ENCODE measurements at regions not wholly inside any gene's neighbourhood (a gene's known extent, or its start where the extent isn't known, plus 50 kb on each side); places are given as distances from the start of the nearest gene placed in this dataset.

DNA sequence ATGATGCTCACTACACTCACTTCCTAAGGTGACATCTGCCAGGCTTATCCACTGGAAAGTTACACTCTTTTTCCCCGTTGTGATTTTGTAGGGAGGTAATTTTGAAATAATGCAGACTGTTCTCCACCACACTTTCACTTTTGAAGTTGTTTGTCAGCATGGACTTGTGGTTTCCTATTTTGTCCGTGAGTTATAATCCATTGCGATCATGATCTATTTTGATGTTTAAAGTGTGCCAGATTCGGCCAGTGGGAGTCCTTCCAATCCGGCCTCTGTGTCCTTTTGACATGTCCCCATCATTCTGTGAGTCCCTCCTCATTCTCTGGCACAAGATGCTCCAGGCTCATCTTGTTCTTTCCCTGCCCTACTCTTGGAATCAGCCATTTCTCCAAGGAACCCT lies 211.3 kb upstream of the KLF4 start:
- CTCF ChIA-PET = no interaction called here

DNA sequence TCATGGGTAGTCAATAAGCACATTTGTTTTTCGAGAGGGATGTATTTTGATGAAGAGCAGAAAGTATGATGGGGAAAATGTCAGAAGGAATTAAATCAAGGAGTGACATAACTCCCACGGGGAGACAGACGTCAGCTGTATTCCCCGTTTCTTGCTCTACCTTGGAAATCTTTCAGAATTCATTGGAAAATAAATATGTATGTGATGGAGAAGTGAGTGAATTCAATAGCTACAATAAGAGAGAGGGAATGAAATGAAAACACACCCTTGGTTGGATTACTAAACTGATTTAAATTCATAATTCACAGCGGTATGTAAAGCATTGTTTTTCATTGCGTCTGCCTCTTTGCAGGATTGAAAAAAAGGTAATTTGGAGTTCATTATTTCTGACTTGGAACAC lies 209.7 kb upstream of the KLF4 start:
- no peak overlapping the region for H3K27ac Mint-ChIP-seq
- 93% methylated on average over 3 of the region's 6 CpGs for WGBS (ENCODE audit: insufficient coverage)
- ChIA-PET POLR2A (no interaction called here), CTCF (no interaction called here)
- H3K36me3 Mint-ChIP-seq = no peaks in the 10 kb centered on the region
- H3K27me3 ChIP-seq (replicated peaks in 1 of 2; ENCODE audit: control insufficient read depth in 2 of 2, extremely low read depth in 1 of 2, insufficient read depth in 2 of 2, low read length in 1 of 2) = peaks cover 0 to 2% of the 10 kb centered on the region in 2 experiments
- no peaks in the 10 kb centered on the region for H3K36me3 ChIP-seq (ENCODE audit: control insufficient read depth in 2 of 2, extremely low read depth in 1 of 2, insufficient read depth in 1 of 2, low read length in 1 of 2)
- DNase-seq (no peak), ATAC-seq (replicated peaks in 1 of 4) (no peak)
- H3K4me1 Mint-ChIP-seq = no peaks in the 10 kb centered on the region
- no peak overlapping the region for H3K4me3 ChIP-seq (ENCODE audit: control insufficient read depth in 1 of 2, extremely low read depth in 1 of 2, low read length in 1 of 2)
- H3K9me3 ChIP-seq = no peaks in the 10 kb centered on the region
- H3K4me3 Mint-ChIP-seq = no peak overlapping the region
- no peaks in the 10 kb centered on the region for H3K4me1 ChIP-seq (ENCODE audit: control insufficient read depth in 1 of 2, extremely low read depth in 1 of 2, insufficient read depth in 2 of 2, low read length in 2 of 2)
- H3K27ac ChIP-seq (ENCODE audit: low read length) = no peak overlapping the region
- H3K9me3 Mint-ChIP-seq = peaks cover 3 to 20% (median 7%) of the 10 kb centered on the region in 3 donors
- H3K27me3 Mint-ChIP-seq = peaks cover 0 to 8% of the 10 kb centered on the region in 2 donors

More for the DNA sequence above, 211.3 kb upstream of the KLF4 start:
- Mint-ChIP-seq H3K36me3 (no peaks in the 10 kb centered on the region), H3K27me3 (peaks cover 0 to 8% of the 10 kb centered on the region in 2 donors), H3K4me3 (no peak overlapping the region), H3K4me1 (no peaks in the 10 kb centered on the region), H3K27ac (no peak overlapping the region), H3K9me3 (peaks cover 3 to 20% (median 7%) of the 10 kb centered on the region in 3 donors)
- DNase-seq = no peak
- Histone ChIP-seq H3K27me3 (replicated peaks in 1 of 2; ENCODE audit: control insufficient read depth in 2 of 2, extremely low read depth in 1 of 2, insufficient read depth in 2 of 2, low read length in 1 of 2) (peaks cover 0 to 2% of the 10 kb centered on the region in 2 experiments), H3K9me3 (no peaks in the 10 kb centered on the region), H3K36me3 (ENCODE audit: control insufficient read depth in 2 of 2, extremely low read depth in 1 of 2, insufficient read depth in 1 of 2, low read length in 1 of 2) (no peaks in the 10 kb centered on the region), H3K27ac (ENCODE audit: low read length) (no peak overlapping the region), H3K4me1 (ENCODE audit: control insufficient read depth in 1 of 2, extremely low read depth in 1 of 2, insufficient read depth in 2 of 2, low read length in 2 of 2) (no peaks in the 10 kb centered on the region), H3K4me3 (ENCODE audit: control insufficient read depth in 1 of 2, extremely low read depth in 1 of 2, low read length in 1 of 2) (no peak overlapping the region)
- 0% methylated on average over 2 of the region's 5 CpGs for WGBS (ENCODE audit: insufficient coverage)
- POLR2A ChIA-PET = no interaction called here
- no peak for ATAC-seq (replicated peaks in 1 of 4)

DNA sequence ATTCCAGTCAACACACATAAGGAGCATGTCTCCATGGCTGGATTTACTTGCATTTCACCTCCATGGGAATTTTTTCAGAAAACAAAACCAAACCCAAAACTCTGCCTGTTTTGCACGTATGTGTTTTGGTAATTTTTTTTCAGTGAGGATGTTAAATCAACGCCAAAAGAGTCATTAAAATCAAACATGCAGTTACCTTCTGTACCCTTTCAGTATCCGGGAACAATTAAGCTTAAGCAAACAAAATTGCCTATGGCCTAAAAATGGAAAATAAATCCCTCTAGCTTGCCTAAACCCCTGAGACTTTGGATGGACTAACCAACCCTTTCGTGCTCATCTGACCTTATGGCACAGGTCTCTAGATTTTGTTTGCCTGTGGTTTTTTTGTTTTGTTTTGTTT lies 209.2 kb upstream of the KLF4 start:
- H3K27ac Mint-ChIP-seq = no peak overlapping the region
- H3K9me3 Mint-ChIP-seq = peaks cover 3 to 18% (median 6%) of the 10 kb centered on the region in 3 donors
- H3K4me3 Mint-ChIP-seq = no peak overlapping the region
- no peaks in the 10 kb centered on the region for H3K4me1 Mint-ChIP-seq
- Histone ChIP-seq H3K27me3 (replicated peaks in 1 of 2; ENCODE audit: control insufficient read depth in 2 of 2, extremely low read depth in 1 of 2, insufficient read depth in 2 of 2, low read length in 1 of 2) (peaks cover 0 to 2% of the 10 kb centered on the region in 2 experiments), H3K4me1 (ENCODE audit: control insufficient read depth in 1 of 2, extremely low read depth in 1 of 2, insufficient read depth in 2 of 2, low read length in 2 of 2) (no peaks in the 10 kb centered on the region), H3K36me3 (ENCODE audit: control insufficient read depth in 2 of 2, extremely low read depth in 1 of 2, insufficient read depth in 1 of 2, low read length in 1 of 2) (no peaks in the 10 kb centered on the region), H3K27ac (ENCODE audit: low read length) (no peak overlapping the region), H3K9me3 (no peaks in the 10 kb centered on the region), H3K4me3 (ENCODE audit: control insufficient read depth in 1 of 2, extremely low read depth in 1 of 2, low read length in 1 of 2) (no peak overlapping the region)
- POLR2A ChIA-PET = no interaction called here
- no peaks in the 10 kb centered on the region for H3K36me3 Mint-ChIP-seq
- CTCF ChIA-PET = no interaction called here
- WGBS (ENCODE audit: insufficient coverage) = 80% methylated on average over 1 of the region's 4 CpGs
- DNase-seq (no peak), ATAC-seq (replicated peaks in 1 of 4) (no peak)
- H3K27me3 Mint-ChIP-seq = peaks cover 0 to 8% of the 10 kb centered on the region in 2 donors

DNA sequence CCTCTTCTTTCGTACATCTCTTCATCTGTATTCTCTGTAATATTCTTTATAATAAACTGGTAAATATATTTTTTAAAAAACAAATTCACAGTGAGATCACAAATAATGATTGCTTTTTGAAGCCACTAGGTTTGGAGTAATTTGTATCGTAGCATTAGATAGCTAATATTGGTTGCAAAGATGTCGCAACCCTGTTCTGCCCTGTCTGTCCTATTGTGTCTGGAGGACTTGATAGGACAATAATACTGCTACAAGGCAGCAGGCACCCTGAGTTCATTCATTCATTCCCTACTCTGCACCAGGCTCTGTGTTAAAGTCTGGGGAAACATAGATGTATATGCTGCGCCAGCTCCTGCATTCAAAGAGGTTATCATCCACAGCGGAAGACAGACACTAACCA lies 206.7 kb upstream of the KLF4 start:
- Histone ChIP-seq H3K36me3 (ENCODE audit: control insufficient read depth in 2 of 2, extremely low read depth in 1 of 2, insufficient read depth in 1 of 2, low read length in 1 of 2) (no peaks in the 10 kb centered on the region), H3K27ac (ENCODE audit: low read length) (no peak overlapping the region), H3K9me3 (no peaks in the 10 kb centered on the region), H3K4me1 (ENCODE audit: control insufficient read depth in 1 of 2, extremely low read depth in 1 of 2, insufficient read depth in 2 of 2, low read length in 2 of 2) (no peaks in the 10 kb centered on the region), H3K4me3 (ENCODE audit: control insufficient read depth in 1 of 2, extremely low read depth in 1 of 2, low read length in 1 of 2) (no peak overlapping the region), H3K27me3 (replicated peaks in 1 of 2; ENCODE audit: control insufficient read depth in 2 of 2, extremely low read depth in 1 of 2, insufficient read depth in 2 of 2, low read length in 1 of 2) (no peaks in the 10 kb centered on the region)
- peaks cover 0 to 9% (median 0%) of the 10 kb centered on the region in 3 donors for H3K9me3 Mint-ChIP-seq
- H3K36me3 Mint-ChIP-seq = no peaks in the 10 kb centered on the region
- H3K27me3 Mint-ChIP-seq = peaks cover 0 to 4% of the 10 kb centered on the region in 2 donors
- DNase-seq (no peak), ATAC-seq (replicated peaks in 1 of 4) (no peak)
- 67% methylated on average over 1 of the region's 5 CpGs for WGBS (ENCODE audit: insufficient coverage)
- CTCF ChIA-PET = no interaction called here
- H3K4me1 Mint-ChIP-seq = no peaks in the 10 kb centered on the region
- no peak overlapping the region for H3K27ac Mint-ChIP-seq
- POLR2A ChIA-PET = no interaction called here
- H3K4me3 Mint-ChIP-seq = no peak overlapping the region

DNA sequence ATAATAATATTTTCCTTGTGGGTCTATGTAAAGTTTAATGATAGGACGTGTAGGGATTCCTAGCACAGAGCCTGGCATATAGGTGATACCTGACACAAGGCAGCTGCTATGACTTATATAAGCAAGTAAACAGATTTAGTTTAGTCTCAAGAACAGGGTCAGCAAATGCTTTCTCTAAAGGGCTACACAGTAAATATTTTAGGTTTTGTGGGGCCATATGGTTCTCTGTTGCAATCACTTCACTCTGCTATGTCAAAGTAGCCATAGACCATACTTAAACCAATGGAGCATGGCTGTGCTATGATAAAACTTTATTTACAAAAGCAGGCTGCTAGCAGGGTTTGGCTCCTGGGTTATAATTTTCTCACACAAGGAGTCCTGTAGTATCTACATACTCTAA lies 204.8 kb upstream of the KLF4 start:
- Histone ChIP-seq H3K36me3 (ENCODE audit: control insufficient read depth in 2 of 2, extremely low read depth in 1 of 2, insufficient read depth in 1 of 2, low read length in 1 of 2) (no peaks in the 10 kb centered on the region), H3K27ac (ENCODE audit: low read length) (no peak overlapping the region), H3K27me3 (replicated peaks in 1 of 2; ENCODE audit: control insufficient read depth in 2 of 2, extremely low read depth in 1 of 2, insufficient read depth in 2 of 2, low read length in 1 of 2) (no peaks in the 10 kb centered on the region), H3K4me3 (ENCODE audit: control insufficient read depth in 1 of 2, extremely low read depth in 1 of 2, low read length in 1 of 2) (no peak overlapping the region), H3K4me1 (ENCODE audit: control insufficient read depth in 1 of 2, extremely low read depth in 1 of 2, insufficient read depth in 2 of 2, low read length in 2 of 2) (no peaks in the 10 kb centered on the region), H3K9me3 (no peaks in the 10 kb centered on the region)
- no peak for ATAC-seq (replicated peaks in 1 of 4)
- Mint-ChIP-seq H3K4me1 (no peaks in the 10 kb centered on the region), H3K27ac (no peak overlapping the region), H3K9me3 (peaks cover 0 to 9% (median 3%) of the 10 kb centered on the region in 3 donors), H3K27me3 (peaks cover 0 to 4% of the 10 kb centered on the region in 2 donors), H3K4me3 (no peak overlapping the region), H3K36me3 (no peaks in the 10 kb centered on the region)
- DNase-seq = no peak
- 29% methylated on average over 1 of the region's 1 CpG for WGBS (ENCODE audit: insufficient coverage)
- POLR2A ChIA-PET = no interaction called here
- CTCF ChIA-PET = no interaction called here

DNA sequence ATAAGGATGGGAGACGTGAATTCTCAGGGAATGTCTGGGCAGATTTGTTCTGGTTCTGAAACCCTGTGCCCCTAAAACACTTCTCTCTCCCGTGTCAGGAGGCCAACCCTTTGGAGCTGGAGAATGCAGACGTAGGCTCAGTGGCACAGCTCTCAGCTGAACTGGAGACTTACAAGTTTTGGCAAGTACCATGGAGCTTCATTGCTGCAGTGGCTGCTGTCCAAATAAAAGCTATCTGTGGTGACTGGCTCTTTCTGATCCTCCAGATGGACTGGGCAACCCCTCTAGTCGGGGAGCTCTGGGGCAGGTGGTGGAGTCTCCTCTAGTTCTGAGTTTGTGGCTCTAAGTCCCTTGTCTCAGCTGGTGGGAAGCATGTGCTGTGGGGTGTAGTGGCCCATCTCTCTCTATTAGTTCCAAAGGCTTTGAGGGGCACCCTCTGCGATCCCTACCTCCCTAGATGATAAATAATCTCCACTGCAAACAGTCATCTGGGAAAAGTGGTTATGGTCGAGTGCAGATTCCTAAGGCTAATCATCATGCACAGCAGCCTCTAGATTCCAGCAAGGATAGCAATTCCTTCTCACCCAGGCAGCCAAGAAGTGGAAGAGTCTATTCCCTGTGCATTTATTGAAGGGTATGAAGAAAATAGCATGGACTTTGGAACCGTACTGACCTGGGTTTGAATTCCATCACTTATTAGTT lies 204.2 kb upstream of the KLF4 start:
- H3K27ac ChIP-seq (ENCODE audit: low read length) = no peak overlapping the region
- H3K36me3 ChIP-seq (ENCODE audit: control insufficient read depth in 2 of 2, extremely low read depth in 1 of 2, insufficient read depth in 1 of 2, low read length in 1 of 2) = no peaks in the 10 kb centered on the region
- ATAC-seq (replicated peaks in 1 of 4) = no peak
- no peak overlapping the region for H3K4me3 Mint-ChIP-seq
- peaks cover 0 to 4% of the 10 kb centered on the region in 2 donors for H3K27me3 Mint-ChIP-seq
- WGBS (ENCODE audit: insufficient coverage) = 81% methylated on average over 4 of the region's 7 CpGs
- peaks cover 0 to 9% (median 3%) of the 10 kb centered on the region in 3 donors for H3K9me3 Mint-ChIP-seq
- no peak overlapping the region for H3K4me3 ChIP-seq (ENCODE audit: control insufficient read depth in 1 of 2, extremely low read depth in 1 of 2, low read length in 1 of 2)
- CTCF ChIA-PET = no interaction called here
- POLR2A ChIA-PET = no interaction called here
- DNase-seq = no peak
- no peaks in the 10 kb centered on the region for H3K27me3 ChIP-seq (replicated peaks in 1 of 2; ENCODE audit: control insufficient read depth in 2 of 2, extremely low read depth in 1 of 2, insufficient read depth in 2 of 2, low read length in 1 of 2)
- H3K4me1 ChIP-seq (ENCODE audit: control insufficient read depth in 1 of 2, extremely low read depth in 1 of 2, insufficient read depth in 2 of 2, low read length in 2 of 2) = no peaks in the 10 kb centered on the region
- H3K36me3 Mint-ChIP-seq = no peaks in the 10 kb centered on the region
- H3K4me1 Mint-ChIP-seq = no peaks in the 10 kb centered on the region
- no peak overlapping the region for H3K27ac Mint-ChIP-seq
- H3K9me3 ChIP-seq = no peaks in the 10 kb centered on the region

DNA sequence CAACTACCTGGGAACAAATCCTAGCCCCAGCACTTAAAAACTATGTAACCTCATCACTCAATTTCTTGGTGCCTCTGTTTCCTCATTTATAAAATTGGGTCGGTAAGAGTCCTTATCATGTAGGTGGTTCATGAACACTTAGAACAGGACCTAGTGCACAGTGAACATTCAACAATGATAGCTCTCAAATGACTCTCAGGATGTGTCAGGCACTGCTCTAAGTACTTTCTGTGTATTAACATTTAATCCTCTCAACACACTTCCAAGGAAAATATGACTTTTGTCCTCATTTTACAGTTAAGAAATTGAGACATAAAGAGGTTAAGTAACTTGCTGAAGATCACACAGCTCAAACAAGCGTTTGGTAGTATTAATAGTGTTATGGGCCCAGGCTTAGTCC lies 202.1 kb upstream of the KLF4 start:
- Histone ChIP-seq H3K27ac (ENCODE audit: low read length) (no peak overlapping the region), H3K36me3 (ENCODE audit: control insufficient read depth in 2 of 2, extremely low read depth in 1 of 2, insufficient read depth in 1 of 2, low read length in 1 of 2) (no peaks in the 10 kb centered on the region), H3K4me1 (ENCODE audit: control insufficient read depth in 1 of 2, extremely low read depth in 1 of 2, insufficient read depth in 2 of 2, low read length in 2 of 2) (no peaks in the 10 kb centered on the region), H3K4me3 (ENCODE audit: control insufficient read depth in 1 of 2, extremely low read depth in 1 of 2, low read length in 1 of 2) (no peak overlapping the region), H3K27me3 (replicated peaks in 1 of 2; ENCODE audit: control insufficient read depth in 2 of 2, extremely low read depth in 1 of 2, insufficient read depth in 2 of 2, low read length in 1 of 2) (no peaks in the 10 kb centered on the region), H3K9me3 (no peaks in the 10 kb centered on the region)
- ATAC-seq (replicated peaks in 1 of 4) = no peak
- H3K9me3 Mint-ChIP-seq = peaks cover 0 to 7% (median 3%) of the 10 kb centered on the region in 3 donors
- ChIA-PET CTCF (no interaction called here), POLR2A (no interaction called here)
- WGBS (ENCODE audit: insufficient coverage) = no CpG with 5 or more reads among the region's 2 CpGs
- no peaks in the 10 kb centered on the region for H3K36me3 Mint-ChIP-seq
- no peaks in the 10 kb centered on the region for H3K4me1 Mint-ChIP-seq
- H3K27ac Mint-ChIP-seq = no peak overlapping the region
- no peak for DNase-seq
- no peak overlapping the region for H3K4me3 Mint-ChIP-seq
- H3K27me3 Mint-ChIP-seq = peaks cover 0 to 6% of the 10 kb centered on the region in 2 donors
